ENCODE measurements at regions not wholly inside any gene's neighbourhood (a gene's known extent, or its start where the extent isn't known, plus 50 kb on each side); places are given as distances from the start of the nearest gene placed in this dataset.
A peak's percentile ranks its signal among the peaks of the same experiment; 100 is the strongest.

DNA sequence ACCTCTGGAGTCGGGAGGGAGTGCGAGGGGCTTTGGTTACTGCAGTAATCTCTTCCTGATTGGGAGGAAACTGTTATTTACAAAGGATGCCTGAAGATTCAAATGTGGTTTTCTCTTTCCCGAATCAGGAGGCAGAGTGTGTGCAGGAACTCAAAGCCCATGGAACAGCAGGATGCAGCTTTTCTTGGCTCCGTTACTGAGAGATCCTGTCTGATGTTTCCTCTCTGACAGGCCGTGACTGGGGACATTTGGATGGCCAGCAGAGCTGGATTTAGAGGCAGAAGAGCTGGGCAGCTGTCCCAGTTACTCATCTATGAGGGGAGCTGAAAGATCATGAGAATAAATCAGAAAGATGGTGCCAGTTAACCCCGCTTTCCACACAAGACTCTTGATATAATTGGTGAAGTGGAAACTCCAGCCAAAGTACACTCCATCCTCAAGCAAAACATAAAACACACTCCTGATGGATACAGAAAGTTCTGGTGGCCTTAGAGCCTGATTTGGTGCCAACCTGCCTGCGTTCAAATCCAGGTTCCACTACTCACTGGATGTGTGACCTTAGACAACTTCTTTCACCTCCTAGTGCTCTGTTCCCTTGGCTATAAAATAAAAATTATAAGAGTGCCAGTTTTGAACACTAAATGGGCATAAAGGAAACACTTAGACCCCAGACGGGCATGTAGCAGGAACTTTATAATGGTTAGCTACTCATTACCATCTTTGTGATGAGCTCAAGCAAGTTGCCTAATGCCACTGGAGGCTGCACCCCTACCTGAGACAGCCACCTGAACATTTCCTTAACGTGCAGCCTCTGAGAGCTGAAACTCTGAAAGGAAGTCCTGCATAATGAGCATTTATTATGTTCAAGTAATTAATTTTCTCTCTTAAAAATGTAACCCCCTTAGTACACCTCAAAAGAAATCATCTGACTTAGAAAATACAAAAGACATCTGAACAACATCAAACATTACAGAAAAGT, 349.0 kb upstream of the GATB start:
- Histone ChIP-seq H2BK12ac (ENCODE audit: insufficient read length, low read depth, low read length) (no peak overlapping the region), H2AFZ (ENCODE audit: low read length) (no peak overlapping the region), H2BK5ac (ENCODE audit: insufficient read length, low read length) (no peak overlapping the region), H3T11ph (ENCODE audit: low read length) (no peak overlapping the region), H4K20me1 (ENCODE audit: control insufficient read depth, insufficient read depth, insufficient read length) (no peaks in the 10 kb centered on the region), H2BK120ac (ENCODE audit: low read depth, low read length, poor library complexity, severe bottlenecking) (no peak overlapping the region), H3K18ac (ENCODE audit: insufficient read length, low read depth, low read length) (no peak overlapping the region), H3K23me2 (ENCODE audit: insufficient read length, low read depth, low read length, poor library complexity, severe bottlenecking) (no peaks in the 10 kb centered on the region), H3K4me2 (ENCODE audit: insufficient read depth, insufficient read length, low read length) (no peak overlapping the region), H2BK15ac (ENCODE audit: low read depth, low read length) (no peak overlapping the region), H3K79me2 (ENCODE audit: insufficient read depth, low read length) (no peaks in the 10 kb centered on the region), H2BK20ac (ENCODE audit: low read depth, low read length, poor library complexity, severe bottlenecking) (no peak overlapping the region), H2AK5ac (ENCODE audit: insufficient read length, low read length) (no peak overlapping the region), H3K56ac (ENCODE audit: insufficient read length, low read depth, low read length) (no peak overlapping the region), H3K9me3 (ENCODE audit: control insufficient read depth, low read depth, low read length) (no peaks in the 10 kb centered on the region), H4K5ac (ENCODE audit: insufficient read length, low read depth, low read length) (no peak overlapping the region), H3K27me3 (ENCODE audit: insufficient read depth, low read length) (no peaks in the 10 kb centered on the region), H3K4ac (ENCODE audit: low read depth, low read length) (no peak overlapping the region), H3K27ac (ENCODE audit: insufficient read length, low read depth, low read length) (no peak overlapping the region), H3K14ac (ENCODE audit: insufficient read depth, low read length) (no peak overlapping the region), H4K91ac (ENCODE audit: insufficient read length, low read depth, low read length) (no peak overlapping the region), H3K23ac (ENCODE audit: insufficient read length, low read depth, low read length) (no peak overlapping the region), H4K8ac (replicated peaks; ENCODE audit: insufficient read length, low read depth, low read length) (no peak overlapping the region), H3K4me1 (ENCODE audit: insufficient read depth, low read length) (no peaks in the 10 kb centered on the region; the same call in 1 of the 2 replicates), H3K79me1 (ENCODE audit: insufficient read depth, low read depth, low read length, poor library complexity, severe bottlenecking) (no peaks in the 10 kb centered on the region), H3K9ac (ENCODE audit: extremely low read depth, insufficient read length, low read length) (no peak overlapping the region)
- WGBS (ENCODE audit: extremely low coverage, insufficient read length, low lambda C conversion rate): no CpG with 5 or more reads among the region's 9 CpGs
- Mint-ChIP-seq H3K27me3 (ENCODE audit: low read depth) (peaks cover 2% of the 10 kb centered on the region), H3K36me3 (ENCODE audit: insufficient read depth in 1 of 3, low read depth in 3 of 3) (no peaks in the 10 kb centered on the region), H3K27ac (peak overlapping the region in 1 of 3 experiments; percentile 44; a peak in 2 of 7 replicates), H3K4me3 (no peak overlapping the region), H3K9me3 (no peaks in the 10 kb centered on the region), H3K4me1 (peaks cover 5 to 11% of the 10 kb centered on the region in 2 experiments; a peak in 2 of 4 replicates)
- TF ChIP-seq, protein P1, sequence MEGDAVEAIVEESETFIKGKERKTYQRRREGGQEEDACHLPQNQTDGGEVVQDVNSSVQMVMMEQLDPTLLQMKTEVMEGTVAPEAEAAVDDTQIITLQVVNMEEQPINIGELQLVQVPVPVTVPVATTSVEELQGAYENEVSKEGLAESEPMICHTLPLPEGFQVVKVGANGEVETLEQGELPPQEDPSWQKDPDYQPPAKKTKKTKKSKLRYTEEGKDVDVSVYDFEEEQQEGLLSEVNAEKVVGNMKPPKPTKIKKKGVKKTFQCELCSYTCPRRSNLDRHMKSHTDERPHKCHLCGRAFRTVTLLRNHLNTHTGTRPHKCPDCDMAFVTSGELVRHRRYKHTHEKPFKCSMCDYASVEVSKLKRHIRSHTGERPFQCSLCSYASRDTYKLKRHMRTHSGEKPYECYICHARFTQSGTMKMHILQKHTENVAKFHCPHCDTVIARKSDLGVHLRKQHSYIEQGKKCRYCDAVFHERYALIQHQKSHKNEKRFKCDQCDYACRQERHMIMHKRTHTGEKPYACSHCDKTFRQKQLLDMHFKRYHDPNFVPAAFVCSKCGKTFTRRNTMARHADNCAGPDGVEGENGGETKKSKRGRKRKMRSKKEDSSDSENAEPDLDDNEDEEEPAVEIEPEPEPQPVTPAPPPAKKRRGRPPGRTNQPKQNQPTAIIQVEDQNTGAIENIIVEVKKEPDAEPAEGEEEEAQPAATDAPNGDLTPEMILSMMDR (conservative IDR thresholded peaks at IDR 0.05): no peak
- no peak for DNase-seq
